GM10248 (cell line): ENCODE measurements at regions not wholly inside any gene's neighbourhood (a gene's known extent, or its start where the extent isn't known, plus 50 kb on each side); places are given as distances from the start of the nearest gene placed in this dataset.

Source experiments
- CTCF ChIA-PET: fragments of 300-600 bp; sonication (Branson Sonifier 250); formaldehyde crosslinking; extraction: SDS; loops from one replicate; lab custom pipeline; 2021; ENCODE audit warnings: antibody characterized with exemption; lab: Yijun Ruan, JAX
- POLR2A ChIA-PET: fragments of 350-650 bp; sonication (Branson Sonifier 250); formaldehyde crosslinking; extraction: SDS; loops from one replicate; lab custom pipeline; 2020; ENCODE audit warnings: antibody characterized with exemption; lab: Yijun Ruan, JAX
- DNase-seq: peaks from one replicate; pipeline ENCODE4 v3.0.0; 2012; ENCODE audit errors: extremely low spot score
- CTCF ChIP-seq: IDR thresholded peaks from 2 replicates; pipeline ENCODE4 v1.5.1; 2012; ENCODE audit warnings: mild to moderate bottlenecking, low read depth; ENCODE audit errors: extremely low read depth, missing control alignments, control extremely low read depth

- no peak for DNase-seq
- no peak for TF ChIP-seq CTCF
- ChIA-PET POLR2A (no interaction called here), CTCF (no interaction called here)
Observed at GRCh38 chr17:56681561-56682266, 88.2 kb downstream of the NOG start.

GRCh38 chr17:56688151-56688550 is 94.7 kb downstream of the NOG start:
- DNase-seq = no peak
- POLR2A ChIA-PET = no interaction called here
- CTCF ChIA-PET = interaction anchor here (1.2 to 3.1 kb wide), 2 partner anchors 28 to 34 kb away, joined by 3 to 13 read pairs; no protein-coding TSS in a partner anchor
- TF ChIP-seq CTCF = no peak

- ChIA-PET POLR2A (no interaction called here), CTCF (interaction anchor here (1.5 kb wide), 1 partner anchor 10 kb away, joined by 4 read pairs; no protein-coding TSS in a partner anchor)
- no peak for DNase-seq
- no peak for TF ChIP-seq CTCF
Observed at GRCh38 chr17:56690441-56691291, 97.2 kb downstream of the NOG start.

GRCh38 chr17:56694825-56695224 is 101.3 kb downstream of the NOG start:
- DNase-seq = no peak

GRCh38 chr17:56697190-56697589 is 103.7 kb downstream of the NOG start:
- no peak for DNase-seq
- ChIA-PET CTCF (interaction anchor here (5.1 kb wide), 1 partner anchor 19 kb away, joined by 26 read pairs; no protein-coding TSS in a partner anchor), POLR2A (interaction anchor here (0.7 kb wide), 1 partner anchor 1089 kb away, joined by 5 read pairs; no protein-coding TSS in a partner anchor)
- TF ChIP-seq CTCF = no peak

More at GRCh38 chr17:56694825-56695224, 101.3 kb downstream of the NOG start:
- ChIA-PET POLR2A (no interaction called here), CTCF (interaction anchor here (5.1 kb wide), 1 partner anchor 21 kb away, joined by 26 read pairs; no protein-coding TSS in a partner anchor)
- TF ChIP-seq CTCF = no peak

GRCh38 chr17:56699186-56699894 is 105.8 kb downstream of the NOG start:
- POLR2A ChIA-PET = no interaction called here
- CTCF ChIA-PET = interaction anchor here (1.3 kb wide), 2 partner anchors 13 to 17 kb away, joined by 3 to 5 read pairs; no protein-coding TSS in a partner anchor
- TF ChIP-seq CTCF = no peak
- no peak for DNase-seq
